ENCODE measurements at regions not wholly inside any gene's neighbourhood (a gene's known extent, or its start where the extent isn't known, plus 50 kb on each side); places are given as distances from the start of the nearest gene placed in this dataset.

DNA sequence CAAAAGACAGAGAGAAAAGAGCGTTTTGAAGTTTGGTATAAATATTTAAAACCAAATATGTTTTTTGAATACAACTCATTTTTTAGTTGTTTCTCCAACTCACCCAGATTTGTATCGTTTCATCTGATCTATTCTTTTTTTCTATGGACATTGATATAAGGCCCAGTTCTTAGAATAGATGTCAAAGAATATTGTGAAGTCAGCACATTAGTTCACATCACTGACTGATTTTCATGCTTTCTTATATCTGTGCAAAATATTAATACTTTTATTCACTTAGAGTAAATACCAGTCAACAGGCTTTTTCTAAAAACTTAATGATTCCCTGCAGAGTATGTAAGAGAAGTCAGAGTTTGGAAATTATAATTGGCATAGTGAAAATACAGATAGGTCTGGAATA lies 254.4 kb upstream of the PTPRD start:
- TF ChIP-seq GATA3 (IDR thresholded peaks at IDR 0.05; ENCODE audit: low read depth, low read length) (no peak), GATA2 (IDR thresholded peaks at IDR 0.05; ENCODE audit: low read depth, low read length) (no peak)
